Type B pancreatic cell (in vitro differentiated cells): ENCODE measurements at regions not wholly inside any gene's neighbourhood (a gene's known extent, or its start where the extent isn't known, plus 50 kb on each side); places are given as distances from the start of the nearest gene placed in this dataset.
"Not testable (repeated sequence)": the region's sequence is repeated elsewhere in the genome, so short reads cannot be mapped to it uniquely, and the experiment has no call there.

ENCODE experiments used
- DNase-seq: peaks from one replicate; pipeline ENCODE4 v3.0.0; 2021; ENCODE audit warnings: mixed read lengths; ENCODE audit not compliant: unreplicated experiment; ENCODE audit errors: extremely low spot score
- H3K27ac Mint-ChIP-seq: 2 replicates; pipeline ENCODE4 v1.8.0; 2021; ENCODE audit warnings: mild to moderate bottlenecking, mixed read lengths
- H3K27me3 Mint-ChIP-seq: 2 replicates; pipeline ENCODE4 v1.8.0; 2021; ENCODE audit warnings: mixed read lengths
- H3K36me3 Mint-ChIP-seq: 2 replicates; pipeline ENCODE4 v1.8.0; 2021; ENCODE audit warnings: mixed read lengths
- H3K4me1 Mint-ChIP-seq: one replicate; pipeline ENCODE4 v1.8.0; 2021; ENCODE audit warnings: mixed read lengths; ENCODE audit not compliant: unreplicated experiment
- H3K4me3 Mint-ChIP-seq: 2 replicates; pipeline ENCODE4 v1.8.0; 2021; ENCODE audit warnings: mild to moderate bottlenecking, mixed read lengths
- H3K9me3 Mint-ChIP-seq: 2 replicates; pipeline ENCODE4 v1.8.0; 2021; ENCODE audit warnings: mixed read lengths
- TF ChIP-seq, protein P1 (sequence below): fragments of 200-600 bp; sonication (generic); conservative IDR thresholded peaks from 2 replicates; pipeline ENCODE4 v1.5.0; 2021; ENCODE audit warnings: antibody characterized with exemption, mild to moderate bottlenecking

- Mint-ChIP-seq H3K36me3 (no peaks in the 10 kb centered on the region), H3K4me3 (no peak overlapping the region), H3K27ac (no peak overlapping the region), H3K9me3 (no peaks in the 10 kb centered on the region), H3K27me3 (peaks cover 13% of the 10 kb centered on the region), H3K4me1 (no peaks in the 10 kb centered on the region)
- no peak for DNase-seq
- TF ChIP-seq, protein P1, sequence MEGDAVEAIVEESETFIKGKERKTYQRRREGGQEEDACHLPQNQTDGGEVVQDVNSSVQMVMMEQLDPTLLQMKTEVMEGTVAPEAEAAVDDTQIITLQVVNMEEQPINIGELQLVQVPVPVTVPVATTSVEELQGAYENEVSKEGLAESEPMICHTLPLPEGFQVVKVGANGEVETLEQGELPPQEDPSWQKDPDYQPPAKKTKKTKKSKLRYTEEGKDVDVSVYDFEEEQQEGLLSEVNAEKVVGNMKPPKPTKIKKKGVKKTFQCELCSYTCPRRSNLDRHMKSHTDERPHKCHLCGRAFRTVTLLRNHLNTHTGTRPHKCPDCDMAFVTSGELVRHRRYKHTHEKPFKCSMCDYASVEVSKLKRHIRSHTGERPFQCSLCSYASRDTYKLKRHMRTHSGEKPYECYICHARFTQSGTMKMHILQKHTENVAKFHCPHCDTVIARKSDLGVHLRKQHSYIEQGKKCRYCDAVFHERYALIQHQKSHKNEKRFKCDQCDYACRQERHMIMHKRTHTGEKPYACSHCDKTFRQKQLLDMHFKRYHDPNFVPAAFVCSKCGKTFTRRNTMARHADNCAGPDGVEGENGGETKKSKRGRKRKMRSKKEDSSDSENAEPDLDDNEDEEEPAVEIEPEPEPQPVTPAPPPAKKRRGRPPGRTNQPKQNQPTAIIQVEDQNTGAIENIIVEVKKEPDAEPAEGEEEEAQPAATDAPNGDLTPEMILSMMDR = no peak
Measured at GRCh38 chr18:57943723-57944122, 100.3 kb upstream of the NEDD4L start.

- Mint-ChIP-seq H3K4me3 (no peak overlapping the region), H3K27me3 (peaks cover 10% of the 10 kb centered on the region), H3K9me3 (no peaks in the 10 kb centered on the region), H3K27ac (no peak overlapping the region), H3K36me3 (no peaks in the 10 kb centered on the region), H3K4me1 (no peaks in the 10 kb centered on the region)
- TF ChIP-seq, protein P1 = no peak
- no peak for DNase-seq
Measured at GRCh38 chr18:57942493-57942892, 101.5 kb upstream of the NEDD4L start.

GRCh38 chr18:57941841-57942489, 102.1 kb upstream of the NEDD4L start:
- H3K9me3 Mint-ChIP-seq = no peaks in the 10 kb centered on the region
- TF ChIP-seq, protein P1 = no peak
- no peak overlapping the region for H3K27ac Mint-ChIP-seq
- H3K27me3 Mint-ChIP-seq = peaks cover 10% of the 10 kb centered on the region
- H3K4me3 Mint-ChIP-seq = no peak overlapping the region
- H3K4me1 Mint-ChIP-seq = no peaks in the 10 kb centered on the region
- DNase-seq = no peak
- H3K36me3 Mint-ChIP-seq = no peaks in the 10 kb centered on the region

DNA sequence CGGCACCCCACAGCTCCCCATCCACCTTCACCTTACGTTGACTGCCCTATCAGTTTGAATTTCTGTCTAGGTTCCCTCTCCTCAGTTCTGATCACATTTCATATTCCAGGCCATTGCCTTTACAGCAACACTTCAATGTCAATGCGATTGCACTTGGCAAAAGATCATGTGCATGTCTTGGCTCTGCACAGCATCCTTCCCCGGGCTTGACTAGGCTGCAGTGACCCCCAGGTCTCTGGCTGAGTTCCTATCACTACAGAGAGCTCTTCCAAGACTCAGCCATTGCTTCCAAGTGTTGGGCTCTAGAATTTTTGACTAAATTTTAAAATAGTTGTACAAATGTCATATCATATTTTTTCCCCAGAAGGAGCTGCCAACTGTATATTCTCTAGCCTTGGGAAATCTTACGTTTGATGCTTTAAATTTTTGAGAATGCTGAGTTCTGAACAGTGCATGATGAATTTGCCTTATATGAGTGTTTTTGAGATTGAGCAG, 103.8 kb upstream of the NEDD4L start:
- Mint-ChIP-seq H3K36me3 (no peaks in the 10 kb centered on the region), H3K27ac (no peak overlapping the region), H3K4me1 (no peaks in the 10 kb centered on the region), H3K9me3 (no peaks in the 10 kb centered on the region), H3K27me3 (peaks cover 3% of the 10 kb centered on the region), H3K4me3 (no peak overlapping the region)
- TF ChIP-seq, protein P1 = no peak
- DNase-seq = no peak

GRCh38 chr18:57934375-57934774, 109.7 kb upstream of the NEDD4L start:
- H3K27me3 Mint-ChIP-seq, H3K36me3 Mint-ChIP-seq, H3K9me3 Mint-ChIP-seq, H3K27ac Mint-ChIP-seq, H3K4me3 Mint-ChIP-seq, H3K4me1 Mint-ChIP-seq, DNase-seq: not testable (repeated sequence)

DNA sequence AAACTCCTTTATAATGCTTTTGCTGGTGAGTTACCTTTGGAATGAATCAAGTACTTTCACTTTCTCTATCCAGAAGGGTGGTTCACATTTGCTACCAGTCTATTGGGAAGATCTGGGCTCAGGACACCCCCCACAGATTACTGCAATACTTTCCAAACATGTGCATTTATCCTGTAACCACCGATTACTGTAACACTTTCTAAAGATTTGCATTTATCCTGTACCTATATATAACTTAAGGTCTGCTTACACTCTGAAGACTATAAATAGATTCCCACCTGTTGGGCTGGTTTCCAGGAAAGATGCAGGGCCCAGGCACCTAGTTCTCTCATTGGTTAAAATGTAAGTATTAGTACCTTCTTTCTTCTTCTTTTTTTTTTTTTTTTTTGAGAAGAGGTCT, 113.0 kb upstream of the NEDD4L start:
- TF ChIP-seq, protein P1 = no peak
- Mint-ChIP-seq H3K4me1 (no peaks in the 10 kb centered on the region), H3K9me3 (no peaks in the 10 kb centered on the region), H3K27ac (no peak overlapping the region), H3K4me3 (no peak overlapping the region), H3K27me3 (no peaks in the 10 kb centered on the region), H3K36me3 (no peaks in the 10 kb centered on the region)
- DNase-seq = no peak
